Neural progenitor cell (in vitro differentiated cells): ENCODE measurements at regions not wholly inside any gene's neighbourhood (a gene's known extent, or its start where the extent isn't known, plus 50 kb on each side); places are given as distances from the start of the nearest gene placed in this dataset.
A peak's percentile ranks its signal among the peaks of the same experiment; 100 is the strongest.

Source experiments
- DNase-seq: peaks from one replicate; pipeline ENCODE4 v3.0.0-alpha.2; 2016; ENCODE audit warnings: low spot score
- H2AFZ ChIP-seq: fragments of 200-600 bp; sonication (generic); replicated peaks from 2 replicates; pipeline ENCODE4 v1.6.1; 2016; ENCODE audit warnings: antibody characterized with exemption
- H3F3A ChIP-seq: fragments of 200-600 bp; sonication (generic); 2 replicates; pipeline ENCODE4 v1.6.1; 2016; ENCODE audit warnings: antibody characterized with exemption, low read depth
- H3K27ac ChIP-seq: fragments of 200-600 bp; sonication (generic); 2 replicates; pipeline ENCODE4 v1.5.1; 2016; ENCODE audit warnings: mild to moderate bottlenecking
- H3K27me3 ChIP-seq: fragments of 200-600 bp; sonication (generic); 2 replicates; pipeline ENCODE4 v1.6.1; 2016; ENCODE audit warnings: mild to moderate bottlenecking, moderate library complexity
- H3K36me3 ChIP-seq: fragments of 200-600 bp; sonication (generic); 2 replicates; pipeline ENCODE4 v1.5.1; 2016
- H3K4me1 ChIP-seq: fragments of 200-600 bp; sonication (generic); 2 replicates; pipeline ENCODE4 v1.6.1; 2016; ENCODE audit warnings: mixed run types
- H3K4me2 ChIP-seq: fragments of 200-600 bp; sonication (generic); 2 replicates; pipeline ENCODE4 v1.6.1; 2016
- H3K4me3 ChIP-seq: fragments of 200-600 bp; sonication (generic); 2 replicates; pipeline ENCODE4 v1.5.1; 2016
- H3K79me2 ChIP-seq: fragments of 200-600 bp; sonication (generic); 2 replicates; pipeline ENCODE4 v1.6.1; 2016; ENCODE audit warnings: low read depth
- H3K9ac ChIP-seq: fragments of 200-600 bp; sonication (generic); 2 replicates; pipeline ENCODE4 v1.6.1; 2016
- H3K9me3 ChIP-seq: fragments of 200-600 bp; sonication (generic); 2 replicates; pipeline ENCODE4 v1.5.1; 2016; ENCODE audit warnings: low read depth
- H4K20me1 ChIP-seq: fragments of 200-600 bp; sonication (generic); 2 replicates; pipeline ENCODE4 v1.6.1; 2016; ENCODE audit warnings: low read depth
- H3K27ac Mint-ChIP-seq: 3 replicates; pipeline ENCODE4 v1.8.0; 2021; ENCODE audit warnings: mixed read lengths
- H3K27me3 Mint-ChIP-seq: 2 replicates; pipeline ENCODE4 v1.8.0; 2022; ENCODE audit warnings: low read depth, mild to moderate bottlenecking, inconsistent platforms, moderate library complexity, mixed read lengths; ENCODE audit not compliant: insufficient read depth
- H3K36me3 Mint-ChIP-seq: 3 replicates; pipeline ENCODE4 v1.8.0; 2021; ENCODE audit warnings: mixed read lengths
- H3K4me1 Mint-ChIP-seq: 3 replicates; pipeline ENCODE4 v1.8.0; 2021; ENCODE audit warnings: mixed read lengths
- H3K4me3 Mint-ChIP-seq: 3 replicates; pipeline ENCODE4 v1.8.0; 2021; ENCODE audit warnings: mild to moderate bottlenecking, moderate library complexity, mixed read lengths
- H3K9me3 Mint-ChIP-seq: 3 replicates; pipeline ENCODE4 v1.8.0; 2020; ENCODE audit warnings: mixed read lengths
- EZH2 ChIP-seq: fragments of 200-600 bp; sonication (generic); IDR thresholded peaks from 2 replicates; pipeline ENCODE4 v1.6.1; 2017; ENCODE audit warnings: antibody characterized with exemption, mild to moderate bottlenecking, moderate library complexity
- EZH2phosphoT487 ChIP-seq: fragments of 200-600 bp; sonication (generic); IDR thresholded peaks from 2 replicates; pipeline ENCODE4 v1.6.1; 2017; ENCODE audit warnings: antibody characterized with exemption
- TF ChIP-seq, protein P1 (sequence below): fragments of 200-600 bp; sonication (generic); IDR thresholded peaks from 2 replicates; pipeline ENCODE4 v1.5.1; 2017; ENCODE audit warnings: antibody characterized with exemption, mild to moderate bottlenecking

DNA sequence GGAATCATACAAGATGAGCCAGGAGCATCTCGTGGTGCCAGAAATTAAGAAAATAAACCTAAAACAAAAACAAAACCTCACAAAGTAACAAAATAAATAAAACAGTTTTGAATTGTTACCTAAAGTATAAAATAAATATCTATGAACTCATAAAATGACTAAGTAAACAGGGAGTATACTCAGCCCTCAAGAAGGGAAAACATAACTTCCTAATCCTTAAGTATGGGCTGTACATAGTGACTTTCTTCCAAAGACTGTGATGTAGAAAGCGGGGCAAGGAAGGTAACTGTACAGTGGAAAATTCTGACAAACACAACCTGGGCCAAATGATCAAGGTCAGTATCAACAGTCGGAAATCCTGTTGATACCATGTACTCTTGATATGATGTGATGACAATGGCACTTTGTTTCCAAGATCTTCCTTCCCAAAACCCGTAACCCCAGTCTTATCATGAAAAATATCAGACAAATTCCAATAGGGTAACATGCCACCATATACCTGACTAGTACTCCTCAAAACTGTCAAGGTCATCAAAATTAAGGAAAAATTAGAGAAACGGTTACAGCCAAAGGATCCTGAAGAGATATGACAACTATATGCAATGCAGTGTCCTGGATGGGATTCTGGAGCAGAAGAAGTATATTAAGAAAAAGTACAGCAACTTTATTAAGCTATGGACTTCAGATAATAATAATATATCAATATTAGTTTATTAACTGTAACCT, 76.0 kb upstream of the XIRP2 start:
- no peaks in the 10 kb centered on the region for H3K4me1 Mint-ChIP-seq
- H3K27ac ChIP-seq, result no peak overlapping the region
- H3K27ac Mint-ChIP-seq, result no peak overlapping the region
- H3K9me3 ChIP-seq, result no peaks in the 10 kb centered on the region
- H2AFZ ChIP-seq, result no peak overlapping the region
- H3K36me3 ChIP-seq, result no peaks in the 10 kb centered on the region
- no peaks in the 10 kb centered on the region for H3K79me2 ChIP-seq
- no peak overlapping the region for H3K4me3 Mint-ChIP-seq
- peaks cover 4% of the 10 kb centered on the region for H3K27me3 Mint-ChIP-seq
- H4K20me1 ChIP-seq, result no peaks in the 10 kb centered on the region
- no peak overlapping the region for H3K9ac ChIP-seq
- no peaks in the 10 kb centered on the region for H3K27me3 ChIP-seq
- no peaks in the 10 kb centered on the region for H3K9me3 Mint-ChIP-seq
- TF ChIP-seq, protein P1, sequence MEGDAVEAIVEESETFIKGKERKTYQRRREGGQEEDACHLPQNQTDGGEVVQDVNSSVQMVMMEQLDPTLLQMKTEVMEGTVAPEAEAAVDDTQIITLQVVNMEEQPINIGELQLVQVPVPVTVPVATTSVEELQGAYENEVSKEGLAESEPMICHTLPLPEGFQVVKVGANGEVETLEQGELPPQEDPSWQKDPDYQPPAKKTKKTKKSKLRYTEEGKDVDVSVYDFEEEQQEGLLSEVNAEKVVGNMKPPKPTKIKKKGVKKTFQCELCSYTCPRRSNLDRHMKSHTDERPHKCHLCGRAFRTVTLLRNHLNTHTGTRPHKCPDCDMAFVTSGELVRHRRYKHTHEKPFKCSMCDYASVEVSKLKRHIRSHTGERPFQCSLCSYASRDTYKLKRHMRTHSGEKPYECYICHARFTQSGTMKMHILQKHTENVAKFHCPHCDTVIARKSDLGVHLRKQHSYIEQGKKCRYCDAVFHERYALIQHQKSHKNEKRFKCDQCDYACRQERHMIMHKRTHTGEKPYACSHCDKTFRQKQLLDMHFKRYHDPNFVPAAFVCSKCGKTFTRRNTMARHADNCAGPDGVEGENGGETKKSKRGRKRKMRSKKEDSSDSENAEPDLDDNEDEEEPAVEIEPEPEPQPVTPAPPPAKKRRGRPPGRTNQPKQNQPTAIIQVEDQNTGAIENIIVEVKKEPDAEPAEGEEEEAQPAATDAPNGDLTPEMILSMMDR, result no peak
- TF ChIP-seq EZH2, result no peak
- TF ChIP-seq EZH2phosphoT487, result no peak
- H3K36me3 Mint-ChIP-seq, result no peaks in the 10 kb centered on the region
- no peak overlapping the region for H3K4me2 ChIP-seq
- H3K4me1 ChIP-seq, result no peaks in the 10 kb centered on the region
- no peaks in the 10 kb centered on the region for H3F3A ChIP-seq
- no peak overlapping the region for H3K4me3 ChIP-seq
- DNase-seq, result no peak

DNA sequence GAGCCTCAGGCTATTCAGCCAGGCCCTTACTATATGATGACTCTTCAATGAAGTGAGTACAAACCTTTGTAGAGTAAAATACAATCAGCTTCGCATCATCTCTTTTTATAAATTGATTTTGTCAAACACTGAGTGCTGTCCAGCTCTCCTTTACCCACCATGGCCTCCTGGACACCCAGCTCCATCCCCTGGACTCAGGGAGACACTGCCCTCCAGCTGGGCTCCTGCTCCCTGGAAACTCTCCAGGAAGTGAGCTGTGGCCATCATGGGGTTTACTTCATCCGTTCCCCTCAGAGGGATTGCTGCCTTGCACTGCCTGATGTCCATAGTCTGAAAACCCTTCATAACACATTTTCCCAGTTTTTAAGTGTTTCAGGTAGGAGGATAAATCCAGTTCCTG, 82.5 kb upstream of the XIRP2 start:
- Histone ChIP-seq H3F3A (no peaks in the 10 kb centered on the region), H3K27ac (no peak overlapping the region), H3K4me3 (no peak overlapping the region), H3K9me3 (no peaks in the 10 kb centered on the region), H3K9ac (no peak overlapping the region), H4K20me1 (no peaks in the 10 kb centered on the region), H2AFZ (no peak overlapping the region), H3K79me2 (no peaks in the 10 kb centered on the region), H3K36me3 (no peaks in the 10 kb centered on the region), H3K27me3 (no peaks in the 10 kb centered on the region), H3K4me2 (no peak overlapping the region), H3K4me1 (no peaks in the 10 kb centered on the region)
- Mint-ChIP-seq H3K4me3 (no peak overlapping the region), H3K36me3 (no peaks in the 10 kb centered on the region), H3K27ac (no peak overlapping the region), H3K9me3 (no peaks in the 10 kb centered on the region), H3K27me3 (no peaks in the 10 kb centered on the region), H3K4me1 (peaks cover 10% of the 10 kb centered on the region)
- no peak for DNase-seq
- no peak for TF ChIP-seq EZH2phosphoT487
- TF ChIP-seq, protein P1, result no peak
- no peak for TF ChIP-seq EZH2

DNA sequence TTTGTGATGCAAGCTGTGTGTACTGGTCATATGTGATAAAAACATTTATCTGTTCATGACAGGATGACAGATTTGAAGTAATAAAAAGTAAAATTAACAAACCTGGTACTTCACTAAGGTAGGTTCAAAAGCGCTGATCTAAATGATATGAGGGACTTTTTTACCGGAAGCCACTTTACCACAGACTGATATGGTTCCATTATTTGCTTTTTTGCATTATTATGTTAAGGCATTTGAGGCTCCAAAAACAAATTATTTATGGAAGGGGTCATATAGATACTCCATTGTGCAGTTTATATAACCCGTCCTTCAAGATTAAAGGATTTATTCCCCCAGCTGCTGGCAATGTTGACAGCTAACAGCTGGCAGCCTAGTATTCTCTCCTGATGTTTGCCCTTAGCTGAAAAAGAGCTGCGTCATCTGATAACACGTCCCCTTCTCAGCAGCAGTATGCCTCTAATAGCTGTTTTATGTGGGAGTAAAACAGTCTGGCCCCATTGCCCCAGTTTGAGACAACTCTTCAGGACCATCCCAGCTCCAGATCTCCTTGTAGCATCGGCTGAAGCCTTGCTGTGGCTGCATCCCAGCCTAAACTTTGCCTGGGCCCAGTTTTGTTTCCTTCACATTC, 84.8 kb upstream of the XIRP2 start:
- Histone ChIP-seq H3K27ac (no peak overlapping the region), H3K79me2 (no peaks in the 10 kb centered on the region), H4K20me1 (no peaks in the 10 kb centered on the region), H3K4me1 (no peaks in the 10 kb centered on the region), H3K9me3 (no peaks in the 10 kb centered on the region), H3F3A (no peaks in the 10 kb centered on the region), H3K4me2 (no peak overlapping the region), H3K4me3 (no peak overlapping the region), H3K9ac (no peak overlapping the region), H3K36me3 (no peaks in the 10 kb centered on the region), H3K27me3 (no peaks in the 10 kb centered on the region), H2AFZ (peak overlapping the region; percentile 44)
- TF ChIP-seq, protein P1, result no peak
- no peak for TF ChIP-seq EZH2
- TF ChIP-seq EZH2phosphoT487, result no peak
- no peaks in the 10 kb centered on the region for H3K9me3 Mint-ChIP-seq
- no peak for DNase-seq
- no peaks in the 10 kb centered on the region for H3K36me3 Mint-ChIP-seq
- H3K4me1 Mint-ChIP-seq, result peaks cover 10% of the 10 kb centered on the region
- H3K4me3 Mint-ChIP-seq, result no peak overlapping the region
- no peaks in the 10 kb centered on the region for H3K27me3 Mint-ChIP-seq
- peak overlapping the region; percentile 8 for H3K27ac Mint-ChIP-seq
